Neural crest cell (in vitro differentiated cells): ENCODE measurements at regions not wholly inside any gene's neighbourhood (a gene's known extent, or its start where the extent isn't known, plus 50 kb on each side); places are given as distances from the start of the nearest gene placed in this dataset.

ENCODE experiments used
- DNase-seq: peaks from one replicate; pipeline ENCODE4 v3.0.0; 2021; ENCODE audit warnings: low read depth, mixed read lengths, low spot score
- H3K27ac Mint-ChIP-seq: one replicate; pipeline ENCODE4 v1.8.0; 2021; ENCODE audit warnings: mild to moderate bottlenecking, mixed read lengths; ENCODE audit not compliant: unreplicated experiment
- H3K27me3 Mint-ChIP-seq: 2 replicates; pipeline ENCODE4 v1.8.0; 2021; ENCODE audit warnings: low read depth, mild to moderate bottlenecking, mixed read lengths
- H3K36me3 Mint-ChIP-seq: 2 replicates; pipeline ENCODE4 v1.8.0; 2021; ENCODE audit warnings: low read depth, mild to moderate bottlenecking, mixed read lengths
- H3K4me1 Mint-ChIP-seq: 2 replicates; pipeline ENCODE4 v1.8.0; 2021; ENCODE audit warnings: mixed read lengths
- H3K4me3 Mint-ChIP-seq: one replicate; pipeline ENCODE4 v1.8.0; 2021; ENCODE audit warnings: mild to moderate bottlenecking, mixed read lengths
- H3K9me3 Mint-ChIP-seq: 2 replicates; pipeline ENCODE4 v1.8.0; 2021; ENCODE audit warnings: mixed read lengths
- CTCF ChIP-seq: fragments of 200-600 bp; sonication (generic); conservative IDR thresholded peaks from 2 replicates; pipeline ENCODE4 v1.5.0; 2021; ENCODE audit warnings: antibody characterized with exemption, mild to moderate bottlenecking

- Mint-ChIP-seq H3K27me3 (no peaks in the 10 kb centered on the region), H3K4me1 (no peaks in the 10 kb centered on the region), H3K4me3 (no peak overlapping the region), H3K36me3 (peaks cover 2% of the 10 kb centered on the region), H3K27ac (no peak overlapping the region), H3K9me3 (peaks cover 14% of the 10 kb centered on the region)
- no peak for DNase-seq
- no peak for TF ChIP-seq CTCF
Measured at GRCh38 chr3:106059953-106060517, 191.2 kb upstream of the CBLB start.

GRCh38 chr3:106063909-106064308 lies 195.1 kb upstream of the CBLB start:
- DNase-seq = no peak
- Mint-ChIP-seq H3K4me1 (no peaks in the 10 kb centered on the region), H3K27me3 (no peaks in the 10 kb centered on the region), H3K9me3 (peaks cover 10% of the 10 kb centered on the region), H3K27ac (no peak overlapping the region), H3K4me3 (no peak overlapping the region), H3K36me3 (peaks cover 2% of the 10 kb centered on the region)
- TF ChIP-seq CTCF = no peak

GRCh38 chr3:106065831-106066230 lies 197.0 kb upstream of the CBLB start:
- TF ChIP-seq CTCF = no peak
- no peaks in the 10 kb centered on the region for H3K27me3 Mint-ChIP-seq
- H3K36me3 Mint-ChIP-seq = peaks cover 2% of the 10 kb centered on the region
- no peak overlapping the region for H3K27ac Mint-ChIP-seq
- no peaks in the 10 kb centered on the region for H3K4me1 Mint-ChIP-seq
- H3K4me3 Mint-ChIP-seq = no peak overlapping the region
- DNase-seq = no peak
- peaks cover 10% of the 10 kb centered on the region for H3K9me3 Mint-ChIP-seq

- peaks cover 4% of the 10 kb centered on the region for H3K36me3 Mint-ChIP-seq
Measured at GRCh38 chr3:106067711-106068110, 198.9 kb upstream of the CBLB start.

DNA sequence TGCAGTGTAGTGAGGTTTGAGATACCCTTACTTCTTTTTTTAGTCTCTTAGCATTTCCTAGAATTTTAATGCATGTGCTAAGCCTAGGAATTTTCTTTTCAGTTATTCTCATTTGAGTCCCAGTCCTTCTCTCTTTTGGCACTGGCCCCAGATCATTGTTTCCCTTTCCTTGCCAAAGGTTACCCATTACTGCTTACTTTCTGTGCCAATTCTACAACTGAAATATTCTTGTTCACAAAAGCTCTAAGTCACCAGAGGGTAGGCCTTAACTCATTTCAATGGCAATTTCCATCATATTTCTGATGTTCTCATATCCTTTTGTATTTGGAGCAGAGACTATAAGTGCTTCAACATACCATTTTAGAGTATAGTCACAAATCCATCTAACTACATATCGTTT lies 199.6 kb upstream of the CBLB start:
- Mint-ChIP-seq H3K4me1 (no peaks in the 10 kb centered on the region), H3K27ac (no peak overlapping the region), H3K27me3 (no peaks in the 10 kb centered on the region), H3K36me3 (peaks cover 3% of the 10 kb centered on the region), H3K9me3 (peaks cover 15% of the 10 kb centered on the region), H3K4me3 (no peak overlapping the region)
- TF ChIP-seq CTCF = no peak
- DNase-seq = no peak

More at GRCh38 chr3:106067711-106068110, 198.9 kb upstream of the CBLB start:
- DNase-seq = no peak
- H3K4me3 Mint-ChIP-seq = no peak overlapping the region
- peak overlapping the region; percentile 87 for H3K27ac Mint-ChIP-seq
- peaks cover 17% of the 10 kb centered on the region for H3K9me3 Mint-ChIP-seq
- no peaks in the 10 kb centered on the region for H3K27me3 Mint-ChIP-seq
- H3K4me1 Mint-ChIP-seq = no peaks in the 10 kb centered on the region
- TF ChIP-seq CTCF = no peak

GRCh38 chr3:106068795-106069194 lies 200.0 kb upstream of the CBLB start:
- Mint-ChIP-seq H3K4me3 (no peak overlapping the region), H3K36me3 (peaks cover 2% of the 10 kb centered on the region), H3K27ac (no peak overlapping the region), H3K9me3 (peaks cover 13% of the 10 kb centered on the region), H3K4me1 (no peaks in the 10 kb centered on the region), H3K27me3 (no peaks in the 10 kb centered on the region)
- DNase-seq = no peak
- no peak for TF ChIP-seq CTCF
